Endothelial cell (in vitro differentiated cells): ENCODE measurements at regions not wholly inside any gene's neighbourhood (a gene's known extent, or its start where the extent isn't known, plus 50 kb on each side); places are given as distances from the start of the nearest gene placed in this dataset.

Source experiments
- DNase-seq: peaks from one replicate; pipeline ENCODE4 v3.0.0; 2021; ENCODE audit warnings: low spot score
- H3K27ac Mint-ChIP-seq: one replicate; pipeline ENCODE4 v1.8.0; 2021; ENCODE audit warnings: mixed read lengths, inconsistent platforms; ENCODE audit not compliant: unreplicated experiment
- H3K27me3 Mint-ChIP-seq: one replicate; pipeline ENCODE4 v1.8.0; 2021; ENCODE audit warnings: mild to moderate bottlenecking, moderate library complexity, mixed read lengths, inconsistent platforms; ENCODE audit not compliant: unreplicated experiment
- H3K36me3 Mint-ChIP-seq: one replicate; pipeline ENCODE4 v1.8.0; 2021; ENCODE audit warnings: mild to moderate bottlenecking, low read depth, mixed read lengths, inconsistent platforms; ENCODE audit not compliant: unreplicated experiment
- H3K4me1 Mint-ChIP-seq: one replicate; pipeline ENCODE4 v1.8.0; 2021; ENCODE audit warnings: mild to moderate bottlenecking, mixed read lengths, inconsistent platforms; ENCODE audit not compliant: unreplicated experiment
- H3K4me3 Mint-ChIP-seq: one replicate; pipeline ENCODE4 v1.8.0; 2021; ENCODE audit warnings: mild to moderate bottlenecking, mixed read lengths, inconsistent platforms; ENCODE audit not compliant: unreplicated experiment
- H3K9me3 Mint-ChIP-seq: one replicate; pipeline ENCODE4 v1.8.0; 2021; ENCODE audit warnings: mixed read lengths, inconsistent platforms; ENCODE audit not compliant: unreplicated experiment
- TF ChIP-seq, protein P1 (sequence below): fragments of 200-600 bp; sonication (generic); IDR thresholded peaks from one replicate; pipeline ENCODE4 v1.5.0; 2021; ENCODE audit warnings: antibody characterized with exemption; ENCODE audit not compliant: unreplicated experiment

DNA sequence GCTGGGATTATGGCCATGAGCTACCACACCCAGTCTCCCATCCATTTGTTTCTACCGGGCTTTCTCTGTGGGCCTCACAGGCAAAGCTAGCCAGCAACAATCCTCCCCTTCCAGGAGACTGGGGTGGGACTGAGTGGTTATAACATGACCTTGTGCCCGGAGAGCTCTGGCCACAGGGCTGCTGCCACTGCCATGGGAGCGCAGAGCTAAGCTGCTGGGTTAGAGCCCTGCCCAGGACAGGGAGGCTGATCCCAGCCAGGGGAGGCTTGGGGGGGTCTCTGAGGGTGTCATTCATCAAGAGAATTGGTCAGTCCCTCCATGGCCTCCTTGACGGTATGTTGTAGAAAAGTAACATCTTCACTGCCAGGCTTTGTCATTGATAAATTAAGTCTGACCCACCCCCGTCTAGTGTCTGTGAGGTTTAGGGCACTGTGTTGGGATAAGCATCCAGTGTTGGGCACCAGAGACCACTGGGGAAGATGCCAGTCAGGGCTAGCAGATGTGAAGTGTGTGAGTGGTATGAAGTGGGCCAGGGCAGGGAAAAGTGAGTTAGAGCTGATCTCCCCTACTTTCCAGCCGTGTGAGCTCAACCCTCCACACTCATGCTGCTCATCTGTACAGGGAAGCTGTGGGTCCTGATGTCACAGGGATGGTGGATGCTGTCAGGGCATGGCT, 368.4 kb upstream of the HS6ST1 start:
- H3K9me3 Mint-ChIP-seq = no peaks in the 10 kb centered on the region
- H3K4me1 Mint-ChIP-seq = no peaks in the 10 kb centered on the region
- H3K27ac Mint-ChIP-seq = no peak overlapping the region
- DNase-seq = no peak
- H3K27me3 Mint-ChIP-seq = peaks cover 6% of the 10 kb centered on the region
- no peak overlapping the region for H3K4me3 Mint-ChIP-seq
- TF ChIP-seq, protein P1, sequence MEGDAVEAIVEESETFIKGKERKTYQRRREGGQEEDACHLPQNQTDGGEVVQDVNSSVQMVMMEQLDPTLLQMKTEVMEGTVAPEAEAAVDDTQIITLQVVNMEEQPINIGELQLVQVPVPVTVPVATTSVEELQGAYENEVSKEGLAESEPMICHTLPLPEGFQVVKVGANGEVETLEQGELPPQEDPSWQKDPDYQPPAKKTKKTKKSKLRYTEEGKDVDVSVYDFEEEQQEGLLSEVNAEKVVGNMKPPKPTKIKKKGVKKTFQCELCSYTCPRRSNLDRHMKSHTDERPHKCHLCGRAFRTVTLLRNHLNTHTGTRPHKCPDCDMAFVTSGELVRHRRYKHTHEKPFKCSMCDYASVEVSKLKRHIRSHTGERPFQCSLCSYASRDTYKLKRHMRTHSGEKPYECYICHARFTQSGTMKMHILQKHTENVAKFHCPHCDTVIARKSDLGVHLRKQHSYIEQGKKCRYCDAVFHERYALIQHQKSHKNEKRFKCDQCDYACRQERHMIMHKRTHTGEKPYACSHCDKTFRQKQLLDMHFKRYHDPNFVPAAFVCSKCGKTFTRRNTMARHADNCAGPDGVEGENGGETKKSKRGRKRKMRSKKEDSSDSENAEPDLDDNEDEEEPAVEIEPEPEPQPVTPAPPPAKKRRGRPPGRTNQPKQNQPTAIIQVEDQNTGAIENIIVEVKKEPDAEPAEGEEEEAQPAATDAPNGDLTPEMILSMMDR = no peak
- no peaks in the 10 kb centered on the region for H3K36me3 Mint-ChIP-seq

- Mint-ChIP-seq H3K27ac (no peak overlapping the region), H3K36me3 (no peaks in the 10 kb centered on the region), H3K4me1 (no peaks in the 10 kb centered on the region), H3K27me3 (peaks cover 6% of the 10 kb centered on the region), H3K9me3 (no peaks in the 10 kb centered on the region), H3K4me3 (no peak overlapping the region)
- no peak for DNase-seq
- TF ChIP-seq, protein P1 = no peak
These were observed 368.9 kb upstream of the HS6ST1 start for GRCh38 chr2:128687565-128687964.

GRCh38 chr2:128689971-128690370, 371.3 kb upstream of the HS6ST1 start:
- no peak overlapping the region for H3K4me3 Mint-ChIP-seq
- no peaks in the 10 kb centered on the region for H3K9me3 Mint-ChIP-seq
- peaks cover 7% of the 10 kb centered on the region for H3K27me3 Mint-ChIP-seq
- no peaks in the 10 kb centered on the region for H3K4me1 Mint-ChIP-seq
- H3K36me3 Mint-ChIP-seq = no peaks in the 10 kb centered on the region
- TF ChIP-seq, protein P1 = no peak
- no peak overlapping the region for H3K27ac Mint-ChIP-seq
- DNase-seq = no peak

DNA sequence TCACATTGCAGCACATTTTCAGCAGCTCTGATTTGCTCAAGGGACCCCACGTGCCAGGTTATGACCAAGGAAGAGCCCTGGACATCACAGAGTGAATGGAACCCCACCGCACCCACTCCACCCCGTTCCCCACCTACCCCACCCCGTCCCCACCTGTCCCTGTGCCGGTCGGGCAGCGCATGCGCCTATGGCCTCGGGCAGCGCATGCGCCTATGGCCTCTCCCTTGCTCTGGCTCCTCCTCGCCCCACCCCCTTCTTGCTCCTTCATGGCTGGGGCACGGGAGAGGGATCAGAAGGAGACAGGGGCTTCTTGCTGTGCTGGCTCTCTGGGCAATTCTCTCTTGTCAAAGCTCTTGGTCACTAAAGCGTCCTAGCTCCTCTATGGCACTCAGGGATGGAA, 371.8 kb upstream of the HS6ST1 start:
- H3K27ac Mint-ChIP-seq = no peak overlapping the region
- TF ChIP-seq, protein P1 = no peak
- no peaks in the 10 kb centered on the region for H3K4me1 Mint-ChIP-seq
- no peaks in the 10 kb centered on the region for H3K36me3 Mint-ChIP-seq
- no peak for DNase-seq
- H3K9me3 Mint-ChIP-seq = no peaks in the 10 kb centered on the region
- no peak overlapping the region for H3K4me3 Mint-ChIP-seq
- peaks cover 6% of the 10 kb centered on the region for H3K27me3 Mint-ChIP-seq

DNA sequence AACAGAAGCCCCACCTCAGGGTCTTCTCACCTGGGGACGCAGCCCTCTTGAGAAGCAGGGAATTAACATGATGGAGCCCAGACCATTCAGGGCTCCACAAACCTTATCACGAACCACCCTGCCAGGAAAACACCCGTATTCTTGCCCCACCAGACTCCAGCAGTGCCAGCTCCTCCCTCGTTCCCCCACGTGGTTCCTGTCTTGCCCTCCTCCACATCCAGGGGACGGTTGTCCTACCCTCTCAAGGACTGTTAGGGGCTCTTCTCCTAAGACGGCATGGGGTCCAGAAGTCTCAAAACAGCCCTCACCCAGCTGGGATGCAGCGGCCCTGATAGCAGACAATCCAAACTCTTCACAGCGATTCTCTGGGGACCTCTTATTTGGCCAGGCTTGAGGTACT, 372.2 kb upstream of the HS6ST1 start:
- H3K4me1 Mint-ChIP-seq = no peaks in the 10 kb centered on the region
- H3K9me3 Mint-ChIP-seq = no peaks in the 10 kb centered on the region
- H3K36me3 Mint-ChIP-seq = no peaks in the 10 kb centered on the region
- H3K27ac Mint-ChIP-seq = no peak overlapping the region
- TF ChIP-seq, protein P1 = no peak
- H3K27me3 Mint-ChIP-seq = peaks cover 6% of the 10 kb centered on the region
- DNase-seq = no peak
- H3K4me3 Mint-ChIP-seq = no peak overlapping the region
